Ovary (tissue), 3 donors: ENCODE measurements at regions not wholly inside any gene's neighbourhood (a gene's known extent, or its start where the extent isn't known, plus 50 kb on each side); places are given as distances from the start of the nearest gene placed in this dataset.

ENCODE experiments used
- CTCF ChIP-seq, 3 donors: fragments of 450-650 bp in 2 of 3; fragments of 200-600 bp in 1 of 3; IDR thresholded peaks; one replicate each; pipeline versions ENCODE4 v1.5.1 to v1.8.0; 2016 to 2022; ENCODE audit warnings: antibody characterized with exemption in 3 of 3, mild to moderate bottlenecking in 1 of 3
- POLR2A ChIP-seq: fragments of 450-650 bp; IDR thresholded peaks from one replicate; pipeline ENCODE4 v1.6.1; 2017; ENCODE audit warnings: antibody characterized with exemption, mild to moderate bottlenecking, moderate library complexity
- donor health status: DM: no; HTN: no; CAD: no.

DNA sequence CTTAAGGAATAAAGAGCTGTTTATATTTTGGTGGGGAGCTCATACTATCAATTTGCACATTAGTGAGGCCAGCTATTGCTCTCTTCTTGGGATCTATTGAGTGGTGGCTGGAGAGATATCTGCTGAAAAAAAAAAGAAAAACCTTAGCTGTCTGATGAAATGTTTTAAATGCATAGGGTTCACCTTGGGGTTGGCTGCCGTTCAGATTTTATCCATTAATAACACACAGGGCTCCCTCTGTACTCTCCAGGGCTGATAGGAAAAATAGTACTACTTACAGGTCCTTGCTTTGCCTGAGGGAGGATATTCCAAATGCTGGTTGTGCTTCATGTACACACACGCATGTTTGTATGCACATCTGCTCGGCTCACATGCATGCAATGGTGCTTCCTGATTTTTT lies 803.7 kb downstream of the MCTP2 start:
- no peak for TF ChIP-seq CTCF (IDR thresholded peaks at IDR 0.05)
- TF ChIP-seq POLR2A = no peak
